SK-N-SH treated with all-trans-retinoic acid at 6 μM for 48 hours (cell line): ENCODE measurements at regions not wholly inside any gene's neighbourhood (a gene's known extent, or its start where the extent isn't known, plus 50 kb on each side); places are given as distances from the start of the nearest gene placed in this dataset.

Experiments
- ATAC-seq: fragments of 200-7000 bp; cut with Tn5 transposase; 3 replicates; pipeline ENCODE4 v1.9.1; 2020; ENCODE audit warnings: mild to moderate bottlenecking, moderate library complexity
- BACH2 ChIP-seq: fragments of 250-450 bp; sonication (Bioruptor Pico); IDR thresholded peaks from 2 replicates; pipeline ENCODE4 v1.9.0; 2021; ENCODE audit warnings: mild to moderate bottlenecking, borderline replicate concordance
- CSDC2 ChIP-seq: fragments of 250-450 bp; sonication (Bioruptor Pico); IDR thresholded peaks from 2 replicates; pipeline ENCODE4 v1.5.0; 2020; ENCODE audit warnings: mild to moderate bottlenecking, moderate library complexity
- ESRRG ChIP-seq: fragments of 250-450 bp; sonication (Bioruptor Pico); IDR thresholded peaks from 2 replicates; pipeline ENCODE4 v1.6.1; 2021; ENCODE audit warnings: mild to moderate bottlenecking
- GLIS3 ChIP-seq: fragments of 250-450 bp; sonication (Bioruptor Pico); IDR thresholded peaks from 2 replicates; pipeline ENCODE4 v1.5.0; 2020; ENCODE audit warnings: mild to moderate bottlenecking, moderate library complexity
- ISL1 ChIP-seq: fragments of 250-450 bp; sonication (Bioruptor Pico); IDR thresholded peaks from 2 replicates; pipeline ENCODE4 v2.1.2; 2022; ENCODE audit warnings: mild to moderate bottlenecking, moderate library complexity
- OSR1 ChIP-seq: fragments of 250-450 bp; sonication (Bioruptor Pico); IDR thresholded peaks from 2 replicates; pipeline ENCODE4 v1.8.0; 2022; ENCODE audit warnings: moderate library complexity, mild to moderate bottlenecking, inconsistent platforms
- PPARA ChIP-seq: fragments of 250-450 bp; sonication (Bioruptor Pico); IDR thresholded peaks from 2 replicates; pipeline ENCODE4 v1.5.0; 2020; ENCODE audit warnings: mild to moderate bottlenecking, borderline replicate concordance
- RARB ChIP-seq: fragments of 250-450 bp; sonication (Bioruptor Pico); IDR thresholded peaks from 2 replicates; pipeline ENCODE4 v1.8.0; 2021; ENCODE audit warnings: mild to moderate bottlenecking, moderate library complexity
- SNAI2 ChIP-seq: fragments of 250-450 bp; sonication (Bioruptor Pico); IDR thresholded peaks from 2 replicates; pipeline ENCODE4 v1.5.0; 2020; ENCODE audit warnings: mild to moderate bottlenecking, moderate library complexity
- TCF4 ChIP-seq: fragments of 250-450 bp; sonication (Bioruptor Pico); IDR thresholded peaks from 2 replicates; pipeline ENCODE4 v1.8.0; 2021; ENCODE audit warnings: mild to moderate bottlenecking, moderate library complexity, borderline replicate concordance
- TOX ChIP-seq: fragments of 250-450 bp; sonication (Bioruptor Pico); IDR thresholded peaks from 2 replicates; pipeline ENCODE4 v1.8.0; 2021; ENCODE audit warnings: mild to moderate bottlenecking, moderate library complexity, borderline replicate concordance
- ZC3H10 ChIP-seq: fragments of 250-450 bp; sonication (Bioruptor Pico); IDR thresholded peaks from 2 replicates; pipeline ENCODE4 v1.5.1; 2021; ENCODE audit warnings: mild to moderate bottlenecking, moderate library complexity
- ZFP3 ChIP-seq: fragments of 250-450 bp; sonication (Bioruptor Pico); IDR thresholded peaks from 2 replicates; pipeline ENCODE4 v1.5.0; 2020; ENCODE audit warnings: mild to moderate bottlenecking, moderate library complexity
- ZFP30 ChIP-seq: fragments of 450-650 bp; formaldehyde crosslinking; IDR thresholded peaks from 2 replicates; pipeline ENCODE4 v1.5.0; 2022; ENCODE audit warnings: mild to moderate bottlenecking, moderate library complexity
- ZNF565 ChIP-seq: fragments of 450-650 bp; formaldehyde crosslinking; conservative IDR thresholded peaks from 2 replicates; pipeline ENCODE4 v1.5.0; 2020; ENCODE audit warnings: low read depth, mild to moderate bottlenecking, moderate library complexity
- TF ChIP-seq, protein P1 (sequence below): fragments of 250-450 bp; sonication (Bioruptor Pico); IDR thresholded peaks from 2 replicates; pipeline ENCODE4 v1.5.1; 2020; ENCODE audit warnings: low read depth, mild to moderate bottlenecking, moderate library complexity
- TF ChIP-seq, protein P2 (sequence below): fragments of 250-450 bp; sonication (Bioruptor Pico); IDR thresholded peaks from 2 replicates; pipeline ENCODE4 v1.8.0; 2020; ENCODE audit warnings: mild to moderate bottlenecking, moderate library complexity, borderline replicate concordance
- TF ChIP-seq, protein P3 (sequence below): fragments of 250-450 bp; sonication (Bioruptor Pico); IDR thresholded peaks from 2 replicates; pipeline ENCODE4 v1.8.0; 2021; ENCODE audit warnings: low read depth, mild to moderate bottlenecking, moderate library complexity, borderline replicate concordance
- TF ChIP-seq, protein P4 (sequence below): fragments of 250-450 bp; sonication (Bioruptor Pico); IDR thresholded peaks from 2 replicates; pipeline ENCODE4 v1.5.0; 2020; ENCODE audit warnings: mild to moderate bottlenecking, moderate library complexity
- TF ChIP-seq, protein P5 (sequence below): fragments of 250-450 bp; sonication (Bioruptor Pico); IDR thresholded peaks from 2 replicates; pipeline ENCODE4 v1.5.1; 2021; ENCODE audit warnings: mild to moderate bottlenecking, moderate library complexity

DNA sequence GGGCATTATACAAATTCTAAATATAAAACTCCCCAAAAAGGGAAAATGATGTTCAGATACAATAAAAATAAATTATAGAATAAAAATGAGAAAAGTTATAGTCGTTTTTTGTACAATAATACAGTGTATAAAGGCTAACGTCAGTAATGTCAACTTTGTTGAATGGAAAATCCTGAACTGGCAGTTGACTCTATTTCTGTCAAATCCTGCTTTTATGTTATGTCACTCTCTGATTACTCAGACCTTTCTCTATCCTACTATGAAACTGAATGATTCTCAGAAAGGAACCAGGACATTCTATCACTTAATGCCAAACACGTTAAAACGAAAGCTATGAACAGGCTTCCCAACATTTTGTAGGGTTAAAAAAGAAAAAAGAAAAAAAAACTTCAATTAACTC is 636.4 kb downstream of the USP25 start:
- TF ChIP-seq TCF4 (CRISPR knock-in tag) (no peak), RARB (CRISPR knock-in tag) (no peak), ZFP3 (CRISPR knock-in tag) (no peak), CSDC2 (CRISPR knock-in tag) (no peak), GLIS3 (CRISPR knock-in tag) (no peak), ZC3H10 (CRISPR knock-in tag) (no peak), ESRRG (CRISPR knock-in tag) (no peak), TOX (CRISPR knock-in tag) (no peak), OSR1 (no peak), ZNF565 (CRISPR knock-in tag) (no peak), PPARA (CRISPR knock-in tag) (no peak), BACH2 (CRISPR knock-in tag) (no peak), ISL1 (no peak)
- TF ChIP-seq, protein P1, sequence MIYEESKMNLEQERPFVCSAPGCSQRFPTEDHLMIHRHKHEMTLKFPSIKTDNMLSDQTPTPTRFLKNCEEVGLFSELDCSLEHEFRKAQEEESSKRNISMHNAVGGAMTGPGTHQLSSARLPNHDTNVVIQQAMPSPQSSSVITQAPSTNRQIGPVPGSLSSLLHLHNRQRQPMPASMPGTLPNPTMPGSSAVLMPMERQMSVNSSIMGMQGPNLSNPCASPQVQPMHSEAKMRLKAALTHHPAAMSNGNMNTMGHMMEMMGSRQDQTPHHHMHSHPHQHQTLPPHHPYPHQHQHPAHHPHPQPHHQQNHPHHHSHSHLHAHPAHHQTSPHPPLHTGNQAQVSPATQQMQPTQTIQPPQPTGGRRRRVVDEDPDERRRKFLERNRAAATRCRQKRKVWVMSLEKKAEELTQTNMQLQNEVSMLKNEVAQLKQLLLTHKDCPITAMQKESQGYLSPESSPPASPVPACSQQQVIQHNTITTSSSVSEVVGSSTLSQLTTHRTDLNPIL, result no peak
- TF ChIP-seq, protein P2, sequence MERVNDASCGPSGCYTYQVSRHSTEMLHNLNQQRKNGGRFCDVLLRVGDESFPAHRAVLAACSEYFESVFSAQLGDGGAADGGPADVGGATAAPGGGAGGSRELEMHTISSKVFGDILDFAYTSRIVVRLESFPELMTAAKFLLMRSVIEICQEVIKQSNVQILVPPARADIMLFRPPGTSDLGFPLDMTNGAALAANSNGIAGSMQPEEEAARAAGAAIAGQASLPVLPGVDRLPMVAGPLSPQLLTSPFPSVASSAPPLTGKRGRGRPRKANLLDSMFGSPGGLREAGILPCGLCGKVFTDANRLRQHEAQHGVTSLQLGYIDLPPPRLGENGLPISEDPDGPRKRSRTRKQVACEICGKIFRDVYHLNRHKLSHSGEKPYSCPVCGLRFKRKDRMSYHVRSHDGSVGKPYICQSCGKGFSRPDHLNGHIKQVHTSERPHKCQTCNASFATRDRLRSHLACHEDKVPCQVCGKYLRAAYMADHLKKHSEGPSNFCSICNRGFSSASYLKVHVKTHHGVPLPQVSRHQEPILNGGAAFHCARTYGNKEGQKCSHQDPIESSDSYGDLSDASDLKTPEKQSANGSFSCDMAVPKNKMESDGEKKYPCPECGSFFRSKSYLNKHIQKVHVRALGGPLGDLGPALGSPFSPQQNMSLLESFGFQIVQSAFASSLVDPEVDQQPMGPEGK (CRISPR knock-in tag), result no peak
- TF ChIP-seq, protein P3, sequence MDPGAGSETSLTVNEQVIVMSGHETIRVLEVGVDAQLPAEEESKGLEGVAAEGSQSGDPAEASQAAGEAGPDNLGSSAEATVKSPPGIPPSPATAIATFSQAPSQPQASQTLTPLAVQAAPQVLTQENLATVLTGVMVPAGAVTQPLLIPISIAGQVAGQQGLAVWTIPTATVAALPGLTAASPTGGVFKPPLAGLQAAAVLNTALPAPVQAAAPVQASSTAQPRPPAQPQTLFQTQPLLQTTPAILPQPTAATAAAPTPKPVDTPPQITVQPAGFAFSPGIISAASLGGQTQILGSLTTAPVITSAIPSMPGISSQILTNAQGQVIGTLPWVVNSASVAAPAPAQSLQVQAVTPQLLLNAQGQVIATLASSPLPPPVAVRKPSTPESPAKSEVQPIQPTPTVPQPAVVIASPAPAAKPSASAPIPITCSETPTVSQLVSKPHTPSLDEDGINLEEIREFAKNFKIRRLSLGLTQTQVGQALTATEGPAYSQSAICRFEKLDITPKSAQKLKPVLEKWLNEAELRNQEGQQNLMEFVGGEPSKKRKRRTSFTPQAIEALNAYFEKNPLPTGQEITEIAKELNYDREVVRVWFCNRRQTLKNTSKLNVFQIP (CRISPR knock-in tag), result no peak
- TF ChIP-seq, protein P4, sequence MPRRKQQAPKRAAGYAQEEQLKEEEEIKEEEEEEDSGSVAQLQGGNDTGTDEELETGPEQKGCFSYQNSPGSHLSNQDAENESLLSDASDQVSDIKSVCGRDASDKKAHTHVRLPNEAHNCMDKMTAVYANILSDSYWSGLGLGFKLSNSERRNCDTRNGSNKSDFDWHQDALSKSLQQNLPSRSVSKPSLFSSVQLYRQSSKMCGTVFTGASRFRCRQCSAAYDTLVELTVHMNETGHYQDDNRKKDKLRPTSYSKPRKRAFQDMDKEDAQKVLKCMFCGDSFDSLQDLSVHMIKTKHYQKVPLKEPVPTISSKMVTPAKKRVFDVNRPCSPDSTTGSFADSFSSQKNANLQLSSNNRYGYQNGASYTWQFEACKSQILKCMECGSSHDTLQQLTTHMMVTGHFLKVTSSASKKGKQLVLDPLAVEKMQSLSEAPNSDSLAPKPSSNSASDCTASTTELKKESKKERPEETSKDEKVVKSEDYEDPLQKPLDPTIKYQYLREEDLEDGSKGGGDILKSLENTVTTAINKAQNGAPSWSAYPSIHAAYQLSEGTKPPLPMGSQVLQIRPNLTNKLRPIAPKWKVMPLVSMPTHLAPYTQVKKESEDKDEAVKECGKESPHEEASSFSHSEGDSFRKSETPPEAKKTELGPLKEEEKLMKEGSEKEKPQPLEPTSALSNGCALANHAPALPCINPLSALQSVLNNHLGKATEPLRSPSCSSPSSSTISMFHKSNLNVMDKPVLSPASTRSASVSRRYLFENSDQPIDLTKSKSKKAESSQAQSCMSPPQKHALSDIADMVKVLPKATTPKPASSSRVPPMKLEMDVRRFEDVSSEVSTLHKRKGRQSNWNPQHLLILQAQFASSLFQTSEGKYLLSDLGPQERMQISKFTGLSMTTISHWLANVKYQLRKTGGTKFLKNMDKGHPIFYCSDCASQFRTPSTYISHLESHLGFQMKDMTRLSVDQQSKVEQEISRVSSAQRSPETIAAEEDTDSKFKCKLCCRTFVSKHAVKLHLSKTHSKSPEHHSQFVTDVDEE (CRISPR knock-in tag), result no peak
- TF ChIP-seq, all 23 proteins: peak for 0
- ATAC-seq, result no peak

DNA sequence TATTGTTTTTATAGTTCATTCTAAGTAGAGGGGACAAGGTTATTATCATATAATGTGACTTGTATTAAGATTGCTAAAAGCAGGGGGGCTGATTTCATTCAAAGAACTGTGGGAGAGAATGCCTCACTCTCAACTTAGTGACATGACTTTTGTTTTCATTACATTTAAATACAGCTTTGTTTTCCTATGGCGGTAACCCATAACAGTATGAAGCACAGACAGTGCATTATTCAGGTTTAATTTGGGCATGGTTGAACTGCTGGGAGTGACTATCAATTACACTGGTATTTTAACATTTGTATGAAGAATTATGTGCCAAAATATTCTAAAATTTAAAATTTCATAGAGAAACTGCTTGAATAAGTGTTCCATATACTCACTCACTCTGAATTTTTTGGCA is 637.3 kb downstream of the USP25 start:
- no peak for TF ChIP-seq BACH2 (CRISPR knock-in tag)
- no peak for TF ChIP-seq OSR1
- no peak for TF ChIP-seq TCF4 (CRISPR knock-in tag)
- TF ChIP-seq ZFP3 (CRISPR knock-in tag), result no peak
- TF ChIP-seq ISL1, result no peak
- TF ChIP-seq SNAI2 (CRISPR knock-in tag), result no peak
- no peak for TF ChIP-seq ZNF565 (CRISPR knock-in tag)
- no peak for TF ChIP-seq ESRRG (CRISPR knock-in tag)
- TF ChIP-seq, protein P5, sequence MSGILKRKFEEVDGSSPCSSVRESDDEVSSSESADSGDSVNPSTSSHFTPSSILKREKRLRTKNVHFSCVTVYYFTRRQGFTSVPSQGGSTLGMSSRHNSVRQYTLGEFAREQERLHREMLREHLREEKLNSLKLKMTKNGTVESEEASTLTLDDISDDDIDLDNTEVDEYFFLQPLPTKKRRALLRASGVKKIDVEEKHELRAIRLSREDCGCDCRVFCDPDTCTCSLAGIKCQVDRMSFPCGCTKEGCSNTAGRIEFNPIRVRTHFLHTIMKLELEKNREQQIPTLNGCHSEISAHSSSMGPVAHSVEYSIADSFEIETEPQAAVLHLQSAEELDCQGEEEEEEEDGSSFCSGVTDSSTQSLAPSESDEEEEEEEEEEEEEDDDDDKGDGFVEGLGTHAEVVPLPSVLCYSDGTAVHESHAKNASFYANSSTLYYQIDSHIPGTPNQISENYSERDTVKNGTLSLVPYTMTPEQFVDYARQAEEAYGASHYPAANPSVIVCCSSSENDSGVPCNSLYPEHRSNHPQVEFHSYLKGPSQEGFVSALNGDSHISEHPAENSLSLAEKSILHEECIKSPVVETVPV (CRISPR knock-in tag), result no peak
- TF ChIP-seq, protein P2 (CRISPR knock-in tag), result no peak
- no peak for TF ChIP-seq PPARA (CRISPR knock-in tag)
- no peak for TF ChIP-seq ZFP30 (CRISPR knock-in tag)
- TF ChIP-seq CSDC2 (CRISPR knock-in tag), result no peak
- no peak for TF ChIP-seq GLIS3 (CRISPR knock-in tag)
- TF ChIP-seq TOX (CRISPR knock-in tag), result no peak
- ATAC-seq, result no peak
